ENCODE measurements at regions not wholly inside any gene's neighbourhood (a gene's known extent, or its start where the extent isn't known, plus 50 kb on each side); places are given as distances from the start of the nearest gene placed in this dataset.

DNA sequence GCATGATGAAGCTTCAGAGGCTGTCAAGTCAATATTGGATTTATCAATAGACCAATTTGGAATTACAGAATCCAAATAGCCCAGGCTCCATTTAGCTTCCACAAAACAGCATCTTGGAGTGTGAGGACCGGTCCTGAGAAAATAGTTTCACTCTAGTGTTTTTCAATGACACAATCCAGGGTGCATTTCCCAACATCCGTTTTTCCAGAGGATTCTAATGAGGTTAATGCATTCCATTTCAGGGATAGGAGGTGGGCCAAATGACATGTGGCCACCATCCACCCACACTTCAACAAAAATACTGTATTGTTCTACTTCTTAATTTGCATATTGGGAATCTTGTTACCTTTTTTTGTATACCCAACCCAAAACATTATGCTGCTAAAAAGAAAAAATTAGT lies 229.8 kb upstream of the LDB2 start:
- no peak for DNase-seq (ENCODE audit: low spot score)
- intact Hi-C loops (cut with micrococcal nuclease): no loop called here
- Mint-ChIP-seq H3K36me3 (ENCODE audit: low read depth) (no peaks in the 10 kb centered on the region), H3K9me3 (no peaks in the 10 kb centered on the region), H3K4me1 (ENCODE audit: low read depth) (no peaks in the 10 kb centered on the region), H3K27me3 (ENCODE audit: insufficient read depth) (peaks cover 1% of the 10 kb centered on the region), H3K27ac (no peak overlapping the region), H3K4me3 (no peak overlapping the region)

DNA sequence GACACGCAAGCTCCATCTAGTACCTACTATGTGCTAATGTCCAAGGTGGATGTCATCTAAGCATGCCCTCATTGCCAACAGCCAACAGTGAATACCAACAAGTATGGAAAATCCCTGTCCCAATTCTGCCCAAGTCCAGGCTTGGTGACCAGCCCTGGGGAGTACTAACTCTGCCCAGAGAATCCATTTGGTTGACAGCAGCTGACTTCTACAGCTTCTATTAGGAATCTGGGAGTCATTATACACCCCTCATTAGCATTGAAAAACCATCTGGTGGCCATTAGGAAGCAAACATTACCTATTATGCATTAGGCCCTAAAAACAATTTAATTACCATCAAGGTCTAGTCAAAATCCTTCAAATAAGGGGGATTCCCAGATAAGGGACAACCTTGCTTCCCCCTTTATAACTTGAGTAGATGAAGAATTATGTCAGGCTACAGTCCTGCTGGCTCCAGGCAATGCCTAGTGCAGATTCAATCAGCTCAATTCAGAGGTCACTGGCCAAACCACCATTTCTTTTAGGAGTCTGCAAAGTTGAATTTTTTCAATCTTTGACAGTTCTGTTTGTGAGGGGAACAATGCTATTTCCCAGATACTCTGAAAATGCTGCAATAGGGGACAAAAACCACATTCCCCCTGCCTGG lies 228.0 kb upstream of the LDB2 start:
- Mint-ChIP-seq H3K27me3 (ENCODE audit: insufficient read depth) (no peaks in the 10 kb centered on the region), H3K36me3 (ENCODE audit: low read depth) (no peaks in the 10 kb centered on the region), H3K27ac (no peak overlapping the region), H3K4me1 (ENCODE audit: low read depth) (no peaks in the 10 kb centered on the region), H3K9me3 (no peaks in the 10 kb centered on the region), H3K4me3 (no peak overlapping the region)
- intact Hi-C loops (cut with micrococcal nuclease): no loop called here
- DNase-seq (ENCODE audit: low spot score): no peak

DNA sequence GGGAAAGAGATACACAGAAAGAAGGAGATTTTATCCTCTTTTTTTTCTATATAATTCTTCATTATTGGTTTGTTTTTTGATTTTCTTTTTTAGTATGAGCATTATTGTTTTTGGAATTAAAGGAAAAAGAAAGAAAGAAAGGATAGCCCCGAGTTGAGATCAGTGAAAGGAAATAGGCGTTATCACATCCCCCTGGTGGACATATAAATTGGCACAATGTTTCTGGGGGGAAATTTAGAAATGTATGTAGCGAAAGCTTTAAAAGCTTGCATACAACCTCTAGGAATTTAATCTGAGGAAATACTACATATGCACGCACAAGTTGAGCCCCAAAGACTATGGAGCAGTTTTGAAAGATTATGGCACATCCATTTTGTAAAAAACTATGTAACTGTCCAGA lies 226.3 kb upstream of the LDB2 start:
- intact Hi-C loops (cut with micrococcal nuclease): no loop called here
- H3K27ac Mint-ChIP-seq: no peak overlapping the region
- DNase-seq (ENCODE audit: low spot score): no peak
- H3K4me1 Mint-ChIP-seq (ENCODE audit: low read depth): no peaks in the 10 kb centered on the region
- H3K9me3 Mint-ChIP-seq: no peaks in the 10 kb centered on the region
- no peaks in the 10 kb centered on the region for H3K36me3 Mint-ChIP-seq (ENCODE audit: low read depth)
- no peak overlapping the region for H3K4me3 Mint-ChIP-seq
- no peaks in the 10 kb centered on the region for H3K27me3 Mint-ChIP-seq (ENCODE audit: insufficient read depth)

DNA sequence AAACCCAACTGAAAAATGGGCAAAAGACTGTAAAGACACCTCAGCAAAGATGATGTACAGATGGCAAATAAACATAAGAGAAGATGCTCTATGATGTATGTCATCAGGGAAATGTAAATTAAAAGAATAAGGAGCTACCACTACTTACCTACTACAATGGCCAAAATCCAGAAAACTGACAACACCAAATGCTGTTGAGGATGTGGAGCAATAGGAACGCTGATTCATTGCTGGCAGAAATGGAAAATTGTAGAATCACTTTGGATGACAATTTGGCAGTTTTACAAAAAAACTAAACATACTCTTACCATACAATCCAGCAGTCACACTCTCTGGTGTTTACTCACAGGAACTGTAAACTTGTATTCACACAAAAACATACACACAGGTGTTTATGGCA lies 222.3 kb upstream of the LDB2 start:
- Mint-ChIP-seq H3K27ac (no peak overlapping the region), H3K9me3 (no peaks in the 10 kb centered on the region), H3K27me3 (ENCODE audit: insufficient read depth) (no peaks in the 10 kb centered on the region)

DNA sequence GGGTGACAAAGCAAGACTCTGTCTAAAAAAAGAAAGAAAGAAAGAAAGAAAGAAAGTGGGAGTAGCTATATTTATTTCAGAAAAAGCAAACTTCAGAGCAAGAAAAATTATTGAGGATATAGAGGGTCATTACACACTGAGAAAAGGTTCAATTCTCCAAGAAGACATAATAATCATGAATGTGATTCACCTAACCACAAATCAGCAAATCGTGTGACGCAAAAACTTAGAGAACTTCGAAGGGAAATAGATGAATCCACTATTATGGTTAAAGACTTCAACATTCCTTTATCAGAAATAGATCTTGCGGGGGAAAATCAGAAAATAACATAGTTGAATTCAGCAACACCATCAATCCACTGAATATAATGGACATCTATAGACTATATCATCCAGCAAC lies 219.3 kb upstream of the LDB2 start:
- H3K9me3 Mint-ChIP-seq: no peaks in the 10 kb centered on the region
- H3K27me3 Mint-ChIP-seq (ENCODE audit: insufficient read depth): no peaks in the 10 kb centered on the region
- intact Hi-C loops (cut with micrococcal nuclease): no loop called here
- no peaks in the 10 kb centered on the region for H3K4me1 Mint-ChIP-seq (ENCODE audit: low read depth)
- DNase-seq (ENCODE audit: low spot score): no peak
- no peaks in the 10 kb centered on the region for H3K36me3 Mint-ChIP-seq (ENCODE audit: low read depth)
- no peak overlapping the region for H3K4me3 Mint-ChIP-seq
- no peak overlapping the region for H3K27ac Mint-ChIP-seq

More for the DNA sequence above, 222.3 kb upstream of the LDB2 start:
- Mint-ChIP-seq H3K4me1 (ENCODE audit: low read depth) (no peaks in the 10 kb centered on the region), H3K4me3 (no peak overlapping the region), H3K36me3 (ENCODE audit: low read depth) (no peaks in the 10 kb centered on the region)
- intact Hi-C loops (cut with micrococcal nuclease): no loop called here
- DNase-seq (ENCODE audit: low spot score): no peak

DNA sequence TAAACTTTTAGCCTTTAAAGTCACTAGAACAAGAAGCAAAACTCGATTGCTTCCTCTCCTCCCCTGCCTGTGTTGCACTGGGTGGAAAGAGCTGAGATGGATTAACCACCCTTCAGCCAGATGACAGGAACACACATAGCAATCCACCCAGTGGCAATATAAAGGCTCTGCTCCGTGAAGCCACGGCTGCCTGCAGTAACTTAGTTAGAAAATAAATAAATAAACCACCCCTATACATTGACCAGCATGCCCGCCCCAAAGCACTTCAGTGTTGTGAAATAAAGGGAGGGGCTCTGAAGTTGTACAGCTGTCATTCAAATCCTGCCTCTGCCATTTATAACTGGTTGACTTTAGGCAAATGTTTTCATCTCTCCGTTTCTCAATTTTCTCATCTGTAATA lies 217.1 kb upstream of the LDB2 start:
- no peaks in the 10 kb centered on the region for H3K36me3 Mint-ChIP-seq (ENCODE audit: low read depth)
- H3K9me3 Mint-ChIP-seq: no peaks in the 10 kb centered on the region
- H3K4me3 Mint-ChIP-seq: no peak overlapping the region
- no peaks in the 10 kb centered on the region for H3K4me1 Mint-ChIP-seq (ENCODE audit: low read depth)
- no peak for DNase-seq (ENCODE audit: low spot score)
- H3K27me3 Mint-ChIP-seq (ENCODE audit: insufficient read depth): no peaks in the 10 kb centered on the region
- intact Hi-C loops (cut with micrococcal nuclease): no loop called here
- no peak overlapping the region for H3K27ac Mint-ChIP-seq

DNA sequence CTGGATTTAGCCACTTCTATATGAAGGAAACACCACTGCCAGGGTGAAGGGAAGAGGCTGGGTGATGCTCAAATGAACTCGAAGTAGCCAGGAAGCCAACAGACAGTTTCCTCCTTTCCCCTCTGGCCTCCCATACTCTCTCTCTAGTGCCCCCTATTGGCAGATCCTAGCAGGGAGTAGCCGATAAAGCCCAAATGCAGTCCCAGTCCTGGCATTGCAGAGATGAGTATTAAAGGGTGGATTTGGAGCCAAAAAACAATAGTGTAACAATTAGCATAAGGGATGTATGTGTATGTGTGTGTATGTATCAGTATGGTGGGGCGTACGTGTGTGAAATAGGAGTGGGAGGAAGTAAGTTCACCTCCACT lies 213.8 kb upstream of the LDB2 start:
- intact Hi-C loops (cut with micrococcal nuclease): no loop called here
- Mint-ChIP-seq H3K27me3 (ENCODE audit: insufficient read depth) (no peaks in the 10 kb centered on the region), H3K9me3 (no peaks in the 10 kb centered on the region), H3K27ac (no peak overlapping the region), H3K4me3 (no peak overlapping the region), H3K4me1 (ENCODE audit: low read depth) (no peaks in the 10 kb centered on the region), H3K36me3 (ENCODE audit: low read depth) (no peaks in the 10 kb centered on the region)
- no peak for DNase-seq (ENCODE audit: low spot score)

DNA sequence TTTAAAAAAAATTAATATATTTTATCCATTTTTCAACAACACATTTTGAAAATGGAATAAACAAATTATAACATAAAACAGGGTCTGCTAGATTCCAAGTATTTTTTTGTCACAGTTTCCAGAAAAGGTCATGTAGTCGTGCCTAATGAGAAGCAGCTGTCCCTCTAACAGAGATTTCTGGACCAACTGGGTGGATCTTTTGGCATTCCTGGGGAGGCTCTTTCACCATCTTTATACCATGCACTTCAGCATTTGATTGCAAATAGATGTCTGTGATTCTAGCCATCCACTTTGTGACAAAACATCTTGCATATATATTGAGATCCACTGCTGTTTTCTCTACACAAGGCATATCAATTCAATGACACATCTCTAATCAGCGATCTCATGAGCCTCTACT lies 210.7 kb upstream of the LDB2 start:
- Mint-ChIP-seq H3K27ac (no peak overlapping the region), H3K4me1 (ENCODE audit: low read depth) (no peaks in the 10 kb centered on the region), H3K9me3 (no peaks in the 10 kb centered on the region), H3K36me3 (ENCODE audit: low read depth) (no peaks in the 10 kb centered on the region), H3K4me3 (no peak overlapping the region), H3K27me3 (ENCODE audit: insufficient read depth) (no peaks in the 10 kb centered on the region)
- DNase-seq (ENCODE audit: low spot score): no peak
- intact Hi-C loops (cut with micrococcal nuclease): no loop called here

DNA sequence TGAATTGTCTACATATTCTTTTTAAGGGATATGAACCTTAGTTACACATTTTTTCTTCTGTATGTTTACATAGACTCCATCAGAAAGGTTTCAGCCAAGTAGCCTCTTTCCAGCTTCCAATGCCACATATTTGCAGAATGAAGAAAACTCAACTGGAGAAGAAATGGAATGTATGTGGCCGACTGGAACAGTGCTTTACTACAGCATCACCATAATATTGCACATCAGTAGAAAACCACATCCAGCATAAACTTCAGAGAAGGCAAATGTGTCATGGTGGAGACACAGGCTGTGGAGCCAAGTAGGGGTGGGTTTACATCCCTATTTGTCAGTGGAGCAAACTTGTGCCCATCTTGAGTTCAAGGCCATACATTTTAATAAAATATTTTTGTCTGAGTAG lies 204.8 kb upstream of the LDB2 start:
- Mint-ChIP-seq H3K4me3 (no peak overlapping the region), H3K36me3 (ENCODE audit: low read depth) (no peaks in the 10 kb centered on the region)

DNA sequence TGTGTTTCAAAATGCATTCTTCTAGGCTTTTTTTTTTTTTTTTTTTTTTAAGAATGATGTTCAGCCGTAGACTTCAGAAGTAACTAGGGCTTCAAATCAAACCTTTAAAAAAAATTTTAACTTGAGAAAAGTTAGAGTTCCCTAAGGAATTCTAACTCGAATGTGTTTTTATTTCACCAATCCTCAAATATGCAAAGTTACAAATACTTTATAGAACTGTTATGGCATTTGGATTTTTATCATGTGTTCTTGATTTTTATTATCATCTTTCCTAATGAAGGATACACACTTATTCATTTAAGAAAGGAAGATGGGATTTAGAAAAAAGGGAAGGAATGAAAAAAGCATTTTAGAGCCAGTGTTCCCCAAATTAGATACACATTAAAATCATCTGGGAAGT lies 200.6 kb upstream of the LDB2 start:
- Mint-ChIP-seq H3K4me1 (ENCODE audit: low read depth) (no peaks in the 10 kb centered on the region), H3K9me3 (no peaks in the 10 kb centered on the region), H3K27ac (no peak overlapping the region), H3K4me3 (no peak overlapping the region), H3K27me3 (ENCODE audit: insufficient read depth) (no peaks in the 10 kb centered on the region), H3K36me3 (ENCODE audit: low read depth) (no peaks in the 10 kb centered on the region)
- no peak for DNase-seq (ENCODE audit: low spot score)
- intact Hi-C loops (cut with micrococcal nuclease): no loop called here

More for the DNA sequence above, 204.8 kb upstream of the LDB2 start:
- Mint-ChIP-seq H3K4me1 (ENCODE audit: low read depth) (no peaks in the 10 kb centered on the region), H3K9me3 (no peaks in the 10 kb centered on the region), H3K27ac (no peak overlapping the region), H3K27me3 (ENCODE audit: insufficient read depth) (no peaks in the 10 kb centered on the region)
- DNase-seq (ENCODE audit: low spot score): no peak
- intact Hi-C loops (cut with micrococcal nuclease): no loop called here

DNA sequence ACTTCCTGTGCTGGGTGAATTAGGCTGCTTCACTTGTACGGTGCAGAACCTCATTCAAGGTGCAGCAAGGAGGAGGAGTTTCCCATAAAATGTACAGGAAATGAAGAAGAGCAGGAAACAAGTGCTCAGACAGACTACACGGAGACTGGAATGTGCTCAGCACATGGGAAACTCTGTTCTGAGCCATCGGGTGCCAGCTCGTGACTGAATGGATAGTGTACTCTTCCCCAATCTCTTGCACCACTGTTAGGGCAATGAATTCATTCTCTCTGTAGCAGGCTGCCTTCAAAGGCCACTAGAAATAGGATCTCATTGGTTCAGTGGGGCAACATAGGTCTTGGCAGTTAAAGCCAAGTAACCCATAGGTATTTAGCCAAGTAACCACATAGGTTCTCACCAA lies 200.0 kb upstream of the LDB2 start:
- Mint-ChIP-seq H3K9me3 (no peaks in the 10 kb centered on the region), H3K27me3 (ENCODE audit: insufficient read depth) (no peaks in the 10 kb centered on the region), H3K36me3 (ENCODE audit: low read depth) (no peaks in the 10 kb centered on the region), H3K4me1 (ENCODE audit: low read depth) (no peaks in the 10 kb centered on the region), H3K4me3 (no peak overlapping the region), H3K27ac (no peak overlapping the region)
- no peak for DNase-seq (ENCODE audit: low spot score)
- intact Hi-C loops (cut with micrococcal nuclease): no loop called here

DNA sequence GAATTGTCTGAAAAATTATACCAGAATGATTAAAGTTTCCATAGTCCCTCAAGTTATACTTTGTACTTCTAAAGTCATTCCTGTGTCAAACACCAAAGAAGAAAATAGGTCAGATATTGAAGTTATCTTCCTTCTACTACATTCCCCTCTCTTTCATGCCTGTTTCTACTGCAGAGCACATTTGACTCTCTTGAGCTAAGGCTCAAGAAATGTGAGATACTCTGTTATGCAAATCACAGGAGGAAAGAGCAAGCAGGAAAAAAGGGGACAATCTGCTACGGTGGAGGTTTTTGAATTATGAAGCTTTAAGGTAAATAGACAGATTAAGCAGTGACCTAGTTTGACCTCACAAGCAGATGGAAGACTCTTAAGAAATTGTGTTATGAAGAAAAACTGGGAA lies 198.9 kb upstream of the LDB2 start:
- DNase-seq (ENCODE audit: low spot score): no peak
- no peak overlapping the region for H3K4me3 Mint-ChIP-seq
- no peaks in the 10 kb centered on the region for H3K36me3 Mint-ChIP-seq (ENCODE audit: low read depth)
- H3K4me1 Mint-ChIP-seq (ENCODE audit: low read depth): peaks cover 8% of the 10 kb centered on the region
- no peaks in the 10 kb centered on the region for H3K27me3 Mint-ChIP-seq (ENCODE audit: insufficient read depth)
- no peak overlapping the region for H3K27ac Mint-ChIP-seq
- H3K9me3 Mint-ChIP-seq: no peaks in the 10 kb centered on the region
- intact Hi-C loops (cut with micrococcal nuclease): no loop called here

DNA sequence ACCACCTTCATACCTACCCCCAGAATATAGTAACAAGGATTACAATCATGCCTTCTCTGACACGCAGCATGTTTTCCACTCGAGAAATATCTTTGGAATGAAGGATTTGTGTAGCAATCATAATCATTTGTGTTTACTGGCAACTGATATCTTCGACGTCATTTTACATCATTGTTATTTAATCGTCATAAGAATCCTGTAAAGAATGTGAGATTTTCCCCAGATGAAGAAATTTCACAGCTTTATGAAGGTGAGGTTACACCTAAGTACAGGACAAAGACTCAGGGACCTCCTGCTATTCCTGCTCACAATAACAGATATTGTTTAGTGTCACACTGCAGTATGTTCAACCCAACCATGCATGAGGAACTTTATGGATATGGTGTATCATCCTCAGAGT lies 198.2 kb upstream of the LDB2 start:
- DNase-seq (ENCODE audit: low spot score): no peak
- no peaks in the 10 kb centered on the region for H3K36me3 Mint-ChIP-seq (ENCODE audit: low read depth)

DNA sequence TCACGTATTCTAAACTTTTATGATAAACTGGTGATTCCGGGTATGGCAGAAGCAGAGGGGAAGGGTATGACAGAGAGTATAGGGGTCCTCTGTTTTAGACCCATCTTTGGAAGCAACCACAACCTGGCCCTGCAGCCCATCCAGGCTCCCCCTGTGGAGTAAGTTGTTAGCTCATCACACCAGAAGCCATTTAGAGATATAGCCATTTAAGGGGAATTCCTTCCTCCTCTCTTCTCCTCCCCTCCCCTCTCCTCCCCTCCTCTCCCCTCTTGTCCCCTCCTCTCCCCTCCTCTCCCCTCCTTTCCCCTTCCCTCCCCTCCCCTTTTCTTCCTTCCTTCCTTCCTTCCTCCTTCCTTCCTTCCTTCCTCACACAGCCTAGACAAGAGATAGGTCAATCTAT lies 197.3 kb upstream of the LDB2 start:
- Mint-ChIP-seq H3K36me3 (ENCODE audit: low read depth) (no peaks in the 10 kb centered on the region), H3K27me3 (ENCODE audit: insufficient read depth) (no peaks in the 10 kb centered on the region), H3K4me3 (no peak overlapping the region), H3K27ac (no peak overlapping the region), H3K4me1 (ENCODE audit: low read depth) (peaks cover 8% of the 10 kb centered on the region), H3K9me3 (no peaks in the 10 kb centered on the region)
- intact Hi-C loops (cut with micrococcal nuclease): no loop called here
- DNase-seq (ENCODE audit: low spot score): no peak

More for the DNA sequence above, 198.2 kb upstream of the LDB2 start:
- intact Hi-C loops (cut with micrococcal nuclease): no loop called here
- Mint-ChIP-seq H3K27ac (no peak overlapping the region), H3K4me3 (no peak overlapping the region), H3K27me3 (ENCODE audit: insufficient read depth) (no peaks in the 10 kb centered on the region), H3K4me1 (ENCODE audit: low read depth) (peaks cover 8% of the 10 kb centered on the region), H3K9me3 (no peaks in the 10 kb centered on the region)
